MCF 10A (cell line): ENCODE measurements at regions not wholly inside any gene's neighbourhood (a gene's known extent, or its start where the extent isn't known, plus 50 kb on each side); places are given as distances from the start of the nearest gene placed in this dataset.

Source experiments
- BruUV-seq: library from RNA; stranded (reverse); fragments of 400-500 nt; replicated peaks from 2 replicates; lab custom pipeline; 2021; lab: Mats Ljungman, UMichigan
- CTCF ChIA-PET: fragments of 300-600 bp; sonication (Branson Sonifier 250); formaldehyde crosslinking; extraction: SDS; loops from one replicate; lab custom pipeline; 2021; ENCODE audit warnings: antibody characterized with exemption, inconsistent platforms; lab: Yijun Ruan, JAX
- POLR2A ChIA-PET: fragments of 300-600, 350-650 bp; sonication (Branson Sonifier 250); formaldehyde crosslinking; extraction: SDS; loops from one replicate; lab custom pipeline; 2020; ENCODE audit warnings: antibody characterized with exemption, inconsistent platforms; lab: Yijun Ruan, JAX
- DNase-seq: peaks from one replicate; pipeline ENCODE4 v3.0.0-alpha.2; 2018; ENCODE audit not compliant: unreplicated experiment
- H3K27ac Mint-ChIP-seq: one replicate; pipeline ENCODE4 v1.8.0; 2022; ENCODE audit warnings: mild to moderate bottlenecking, low read depth, mixed read lengths; ENCODE audit not compliant: unreplicated experiment
- H3K27me3 Mint-ChIP-seq: one replicate; pipeline ENCODE4 v1.8.0; 2022; ENCODE audit warnings: mixed read lengths; ENCODE audit not compliant: insufficient read depth, unreplicated experiment
- H3K36me3 Mint-ChIP-seq: one replicate; pipeline ENCODE4 v1.8.0; 2022; ENCODE audit warnings: mild to moderate bottlenecking, moderate library complexity, mixed read lengths; ENCODE audit not compliant: insufficient read depth, unreplicated experiment
- H3K4me1 Mint-ChIP-seq: one replicate; pipeline ENCODE4 v1.8.0; 2022; ENCODE audit warnings: mixed read lengths; ENCODE audit not compliant: insufficient read depth, unreplicated experiment
- H3K4me3 Mint-ChIP-seq: one replicate; pipeline ENCODE4 v1.8.0; 2022; ENCODE audit warnings: mild to moderate bottlenecking, moderate library complexity, mixed read lengths; ENCODE audit not compliant: unreplicated experiment
- H3K9me3 Mint-ChIP-seq: one replicate; pipeline ENCODE4 v1.8.0; 2022; ENCODE audit warnings: mixed read lengths; ENCODE audit not compliant: unreplicated experiment
- intact Hi-C: fragments of 100-400 bp; cut with micrococcal nuclease; formaldehyde crosslinking; loops from 2 replicates; pipeline ENCODE4 v1.14.1; 2022
- TF ChIP-seq, protein P1 (sequence below): fragments of 200-600 bp; IDR thresholded peaks from one replicate; pipeline ENCODE4 v1.8.0; 2022; ENCODE audit warnings: antibody characterized with exemption, mild to moderate bottlenecking; ENCODE audit not compliant: unreplicated experiment

DNA sequence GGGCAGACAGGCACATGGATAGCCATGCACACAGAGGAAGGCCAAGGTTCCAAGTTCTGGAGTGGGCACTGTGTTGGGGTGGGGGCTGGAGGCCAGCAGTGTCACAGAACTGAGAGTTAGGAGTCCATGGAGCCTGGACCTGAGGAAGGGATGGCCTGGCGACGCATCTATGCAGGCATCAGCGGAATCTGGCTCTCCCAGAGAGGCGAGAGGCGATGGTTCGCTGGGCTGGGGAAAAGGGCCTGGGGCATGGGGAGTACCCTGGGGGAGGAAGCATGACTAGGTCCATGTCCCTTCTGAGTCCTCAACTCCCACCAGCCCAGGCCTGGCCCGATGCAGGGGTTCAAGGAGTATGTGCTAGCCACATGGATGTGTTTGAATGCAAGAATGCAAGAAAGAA is 192.8 kb upstream of the LINGO1 start:
- Mint-ChIP-seq H3K36me3 (no peaks in the 10 kb centered on the region), H3K27me3 (peaks cover 21% of the 10 kb centered on the region), H3K9me3 (no peaks in the 10 kb centered on the region), H3K27ac (no peak overlapping the region), H3K4me3 (no peak overlapping the region), H3K4me1 (no peaks in the 10 kb centered on the region)
- ChIA-PET POLR2A (no interaction called here), CTCF (interaction anchor here (6.1 kb wide), 1 partner anchor 190 kb away, joined by 64 read pairs; the partner anchor contains the start of gene LINGO1)
- TF ChIP-seq, protein P1, sequence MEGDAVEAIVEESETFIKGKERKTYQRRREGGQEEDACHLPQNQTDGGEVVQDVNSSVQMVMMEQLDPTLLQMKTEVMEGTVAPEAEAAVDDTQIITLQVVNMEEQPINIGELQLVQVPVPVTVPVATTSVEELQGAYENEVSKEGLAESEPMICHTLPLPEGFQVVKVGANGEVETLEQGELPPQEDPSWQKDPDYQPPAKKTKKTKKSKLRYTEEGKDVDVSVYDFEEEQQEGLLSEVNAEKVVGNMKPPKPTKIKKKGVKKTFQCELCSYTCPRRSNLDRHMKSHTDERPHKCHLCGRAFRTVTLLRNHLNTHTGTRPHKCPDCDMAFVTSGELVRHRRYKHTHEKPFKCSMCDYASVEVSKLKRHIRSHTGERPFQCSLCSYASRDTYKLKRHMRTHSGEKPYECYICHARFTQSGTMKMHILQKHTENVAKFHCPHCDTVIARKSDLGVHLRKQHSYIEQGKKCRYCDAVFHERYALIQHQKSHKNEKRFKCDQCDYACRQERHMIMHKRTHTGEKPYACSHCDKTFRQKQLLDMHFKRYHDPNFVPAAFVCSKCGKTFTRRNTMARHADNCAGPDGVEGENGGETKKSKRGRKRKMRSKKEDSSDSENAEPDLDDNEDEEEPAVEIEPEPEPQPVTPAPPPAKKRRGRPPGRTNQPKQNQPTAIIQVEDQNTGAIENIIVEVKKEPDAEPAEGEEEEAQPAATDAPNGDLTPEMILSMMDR = no peak
- intact Hi-C loops = no loop called here
- DNase-seq = no peak
- no TSS peak for BruUV-seq

DNA sequence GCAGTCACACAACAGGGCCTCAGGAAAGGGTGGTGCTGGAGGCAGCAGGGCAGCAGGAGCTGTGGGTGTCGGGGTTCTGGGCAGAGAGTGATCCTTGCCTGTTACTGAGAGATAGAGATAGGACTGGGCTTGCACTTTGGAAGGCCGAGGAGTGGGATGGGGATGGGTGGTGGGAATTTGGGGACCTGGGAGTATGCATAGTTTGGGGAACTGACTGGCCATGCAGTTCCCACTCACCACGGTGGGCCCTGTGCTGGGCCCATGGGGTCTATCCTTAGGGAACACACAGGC is 192.5 kb upstream of the LINGO1 start:
- intact Hi-C loops = no loop called here
- ChIA-PET CTCF (interaction anchor here (6.1 kb wide), 1 partner anchor 190 kb away, joined by 64 read pairs; the partner anchor contains the start of gene LINGO1), POLR2A (no interaction called here)
- no TSS peak for BruUV-seq
- Mint-ChIP-seq H3K4me3 (no peak overlapping the region), H3K27ac (no peak overlapping the region), H3K4me1 (no peaks in the 10 kb centered on the region), H3K9me3 (no peaks in the 10 kb centered on the region), H3K27me3 (peaks cover 24% of the 10 kb centered on the region), H3K36me3 (no peaks in the 10 kb centered on the region)
- DNase-seq = no peak
- TF ChIP-seq, protein P1 = no peak

DNA sequence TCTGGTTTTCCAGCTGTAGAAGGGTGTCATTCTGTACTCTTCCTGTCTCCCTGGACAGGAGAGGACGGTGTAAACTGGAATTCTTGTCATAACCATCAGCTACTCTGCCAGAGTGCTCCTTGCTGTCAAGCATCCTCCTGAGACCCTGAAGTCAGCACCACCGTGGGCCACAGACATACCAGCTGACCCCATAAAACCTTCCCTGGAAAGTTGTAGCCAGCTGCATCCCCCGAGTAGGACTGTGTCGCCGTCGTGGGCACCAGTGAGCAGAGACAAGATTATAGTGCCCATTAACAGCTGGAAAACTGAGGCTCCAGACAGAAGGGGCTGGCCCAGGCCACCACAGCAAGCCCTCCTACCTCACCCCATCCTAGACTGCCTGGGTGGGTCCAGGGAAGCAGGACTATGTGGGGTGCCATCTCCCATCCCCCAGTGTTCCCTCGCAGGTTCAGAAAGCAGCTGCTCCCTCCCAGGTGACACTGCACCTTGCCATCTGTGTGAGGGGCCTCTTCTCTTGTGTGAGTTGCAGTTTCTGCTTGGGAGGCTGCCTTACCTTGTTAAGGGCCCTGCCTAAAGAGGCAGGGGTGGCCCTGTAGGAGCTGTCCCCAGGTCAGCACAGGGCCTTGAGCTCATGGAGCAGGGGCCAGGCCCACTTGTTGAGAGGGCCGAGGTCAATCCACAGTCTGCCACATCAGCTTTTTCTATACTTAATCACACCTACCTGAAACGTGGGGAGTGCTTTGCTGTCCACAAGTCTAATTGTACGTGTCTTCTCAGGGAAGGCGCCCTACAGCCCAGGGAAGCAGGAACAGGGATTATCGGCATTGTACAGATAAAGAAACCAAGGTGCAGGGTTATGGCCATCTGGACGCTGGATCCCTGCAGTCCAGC is 191.9 kb upstream of the LINGO1 start:
- POLR2A ChIA-PET = no interaction called here
- Mint-ChIP-seq H3K27me3 (peaks cover 26% of the 10 kb centered on the region), H3K4me1 (no peaks in the 10 kb centered on the region), H3K27ac (no peak overlapping the region), H3K4me3 (no peak overlapping the region), H3K36me3 (no peaks in the 10 kb centered on the region), H3K9me3 (no peaks in the 10 kb centered on the region)
- no peak for DNase-seq
- intact Hi-C loops = no loop called here
- CTCF ChIA-PET = interaction anchor here (0.8 to 6.1 kb wide), 2 partner anchors 13 to 189 kb away, joined by 3 to 64 read pairs; partner anchors contain the start of gene LINGO1
- TF ChIP-seq, protein P1 = no peak
- no TSS peak for BruUV-seq

DNA sequence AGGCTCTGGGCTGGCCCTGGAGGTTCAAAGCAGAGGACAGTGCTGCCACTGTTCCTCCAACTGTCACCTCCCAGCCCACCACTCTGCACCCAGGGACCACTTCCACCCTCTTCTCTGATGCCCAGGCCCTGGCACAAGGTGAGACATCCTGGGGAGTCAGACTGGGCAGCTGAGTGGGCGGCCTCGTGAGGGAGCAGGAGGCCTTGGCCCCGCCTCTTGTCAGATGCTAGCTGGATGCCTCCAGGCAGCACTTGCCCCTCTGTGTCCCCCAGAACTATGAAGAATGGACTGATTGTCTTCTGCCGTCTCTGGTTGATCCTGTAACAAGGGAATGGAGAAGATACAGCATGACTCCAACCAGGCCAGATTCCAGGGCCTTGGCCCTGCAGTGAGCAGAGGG is 191.0 kb upstream of the LINGO1 start:
- BruUV-seq = no TSS peak
- H3K4me1 Mint-ChIP-seq = no peaks in the 10 kb centered on the region
- ChIA-PET CTCF (interaction anchor here (0.8 to 6.1 kb wide), 2 partner anchors 14 to 189 kb away, joined by 3 to 64 read pairs; partner anchors contain the start of gene LINGO1), POLR2A (no interaction called here)
- H3K4me3 Mint-ChIP-seq = no peak overlapping the region
- TF ChIP-seq, protein P1 = no peak
- intact Hi-C loops = no loop called here
- H3K27me3 Mint-ChIP-seq = peaks cover 26% of the 10 kb centered on the region
- no peak for DNase-seq
- no peaks in the 10 kb centered on the region for H3K36me3 Mint-ChIP-seq
- no peak overlapping the region for H3K27ac Mint-ChIP-seq
- H3K9me3 Mint-ChIP-seq = no peaks in the 10 kb centered on the region
